Hepatocyte (in vitro differentiated cells): ENCODE measurements at regions not wholly inside any gene's neighbourhood (a gene's known extent, or its start where the extent isn't known, plus 50 kb on each side); places are given as distances from the start of the nearest gene placed in this dataset.

Experiments used
- EZH2phosphoT487 ChIP-seq: fragments of 200-600 bp; sonication (generic); IDR thresholded peaks from one replicate; pipeline ENCODE4 v1.6.1; 2018; ENCODE audit warnings: antibody characterized with exemption, mild to moderate bottlenecking, low read depth, moderate library complexity; ENCODE audit not compliant: unreplicated experiment, severe bottlenecking
- TF ChIP-seq, protein P1 (sequence below): fragments of 200-600 bp; sonication (generic); IDR thresholded peaks from 2 replicates; pipeline ENCODE4 v1.5.1; 2016; ENCODE audit warnings: antibody characterized with exemption, mild to moderate bottlenecking; ENCODE audit not compliant: poor library complexity

DNA sequence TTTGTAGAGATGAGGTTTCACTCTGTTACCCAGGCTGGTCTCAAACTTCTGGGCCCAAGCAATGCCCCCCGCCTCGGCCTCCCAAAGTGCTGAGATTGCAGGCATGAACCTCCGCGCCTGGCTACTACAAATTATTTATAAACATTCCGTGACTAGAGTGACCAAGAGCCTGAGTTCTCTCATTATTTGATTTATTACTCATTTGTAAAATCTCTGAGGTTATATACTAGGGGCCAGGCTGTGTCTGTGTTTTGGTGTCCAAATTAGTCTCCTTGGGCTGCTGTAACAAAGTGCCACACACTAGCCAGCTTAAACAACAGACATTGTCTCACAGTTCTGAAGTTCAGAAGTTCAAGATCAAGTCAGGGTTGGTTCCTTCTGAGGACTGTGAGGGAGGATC lies 70.8 kb upstream of the ELAC2 start:
- TF ChIP-seq, protein P1, sequence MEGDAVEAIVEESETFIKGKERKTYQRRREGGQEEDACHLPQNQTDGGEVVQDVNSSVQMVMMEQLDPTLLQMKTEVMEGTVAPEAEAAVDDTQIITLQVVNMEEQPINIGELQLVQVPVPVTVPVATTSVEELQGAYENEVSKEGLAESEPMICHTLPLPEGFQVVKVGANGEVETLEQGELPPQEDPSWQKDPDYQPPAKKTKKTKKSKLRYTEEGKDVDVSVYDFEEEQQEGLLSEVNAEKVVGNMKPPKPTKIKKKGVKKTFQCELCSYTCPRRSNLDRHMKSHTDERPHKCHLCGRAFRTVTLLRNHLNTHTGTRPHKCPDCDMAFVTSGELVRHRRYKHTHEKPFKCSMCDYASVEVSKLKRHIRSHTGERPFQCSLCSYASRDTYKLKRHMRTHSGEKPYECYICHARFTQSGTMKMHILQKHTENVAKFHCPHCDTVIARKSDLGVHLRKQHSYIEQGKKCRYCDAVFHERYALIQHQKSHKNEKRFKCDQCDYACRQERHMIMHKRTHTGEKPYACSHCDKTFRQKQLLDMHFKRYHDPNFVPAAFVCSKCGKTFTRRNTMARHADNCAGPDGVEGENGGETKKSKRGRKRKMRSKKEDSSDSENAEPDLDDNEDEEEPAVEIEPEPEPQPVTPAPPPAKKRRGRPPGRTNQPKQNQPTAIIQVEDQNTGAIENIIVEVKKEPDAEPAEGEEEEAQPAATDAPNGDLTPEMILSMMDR, result no peak
- no peak for TF ChIP-seq EZH2phosphoT487
